Embryonic facial prominence (tissue), 1 donor: ENCODE measurements at regions not wholly inside any gene's neighbourhood (a gene's known extent, or its start where the extent isn't known, plus 50 kb on each side); places are given as distances from the start of the nearest gene placed in this dataset.

ENCODE experiments used
- DNase-seq: peaks from one replicate; pipeline ENCODE4 v3.0.0-alpha.2; 2016; ENCODE audit errors: extremely low spot score

- no peak for DNase-seq
Measured at GRCh38 chr2:76579911-76580310, 869.2 kb upstream of the GCFC2 start.

DNA sequence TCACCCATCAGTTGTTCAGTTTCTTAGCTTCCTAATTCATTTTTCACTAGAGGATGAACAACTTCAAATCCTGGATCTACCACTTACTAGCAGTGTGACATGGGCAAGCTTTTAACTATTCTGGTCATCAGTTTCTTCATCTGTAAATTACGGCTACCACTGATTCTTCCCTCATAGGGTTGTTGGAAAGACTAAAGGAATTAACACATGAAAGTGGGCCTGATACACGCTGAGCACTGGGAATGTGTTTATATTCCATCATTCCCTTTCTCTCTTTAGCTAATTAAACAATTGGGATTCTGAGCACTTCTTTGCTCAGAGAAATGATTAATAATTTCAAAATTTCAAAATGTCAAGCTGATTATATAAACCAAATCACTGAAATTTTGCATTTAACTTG, 862.3 kb upstream of the GCFC2 start:
- no peak for DNase-seq

DNA sequence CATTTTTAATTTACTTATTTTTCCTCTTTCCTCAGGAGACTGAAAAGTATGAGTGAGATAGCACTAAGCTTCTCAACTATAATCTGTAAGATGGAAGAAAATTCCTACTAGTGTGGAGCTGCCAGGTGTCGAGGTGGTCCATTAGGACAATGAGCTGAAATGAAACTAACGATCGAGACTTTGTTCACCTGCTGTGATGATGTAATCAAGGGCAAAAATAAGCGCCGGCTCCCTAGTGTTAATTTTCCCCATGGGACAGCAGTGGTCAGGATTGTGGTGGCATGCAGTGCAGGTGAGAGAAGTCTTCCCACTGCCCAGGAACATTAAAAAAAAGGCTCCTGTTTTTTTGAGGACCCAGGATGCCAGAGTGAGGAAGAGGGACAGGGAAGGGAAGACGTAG, 859.1 kb upstream of the GCFC2 start:
- DNase-seq: no peak

DNA sequence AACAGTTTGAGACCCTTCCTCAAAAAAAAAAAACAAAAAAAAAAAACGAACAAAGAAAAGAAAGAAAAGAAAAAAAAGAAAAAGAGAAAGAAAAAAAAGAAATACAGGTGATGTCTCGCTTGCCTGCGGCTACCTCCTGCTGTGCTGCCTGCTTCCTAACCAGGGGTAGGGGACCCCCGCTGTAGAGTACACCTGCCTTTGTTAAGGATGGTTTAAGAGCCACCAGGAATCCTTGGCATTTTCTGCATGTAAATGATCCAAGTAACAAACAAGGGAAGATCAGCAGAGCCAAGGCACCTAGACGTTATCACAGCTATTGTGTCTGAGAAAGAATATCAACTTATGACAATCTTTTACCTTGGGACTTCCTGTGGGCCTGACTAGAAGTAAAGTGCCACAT, 856.8 kb upstream of the GCFC2 start:
- DNase-seq: no peak

DNA sequence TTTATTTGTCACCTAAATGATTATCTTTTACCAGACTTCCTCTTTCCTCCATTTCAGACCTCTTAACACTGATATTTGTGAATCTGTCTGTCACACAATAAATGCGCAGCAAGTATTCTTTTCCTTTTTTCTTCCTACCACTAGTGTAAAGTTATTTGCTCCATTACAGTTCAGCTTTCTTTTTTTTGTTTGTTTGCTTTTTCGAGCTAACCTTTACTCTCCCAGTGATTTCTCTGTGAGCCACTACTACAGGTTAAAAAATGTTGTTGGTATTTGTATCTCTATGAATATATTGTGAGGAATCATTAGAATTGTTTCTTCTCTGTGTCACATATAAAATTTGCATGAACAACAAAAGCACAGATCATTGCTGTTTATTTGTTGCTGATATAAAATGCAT, 854.0 kb upstream of the GCFC2 start:
- DNase-seq: no peak

DNA sequence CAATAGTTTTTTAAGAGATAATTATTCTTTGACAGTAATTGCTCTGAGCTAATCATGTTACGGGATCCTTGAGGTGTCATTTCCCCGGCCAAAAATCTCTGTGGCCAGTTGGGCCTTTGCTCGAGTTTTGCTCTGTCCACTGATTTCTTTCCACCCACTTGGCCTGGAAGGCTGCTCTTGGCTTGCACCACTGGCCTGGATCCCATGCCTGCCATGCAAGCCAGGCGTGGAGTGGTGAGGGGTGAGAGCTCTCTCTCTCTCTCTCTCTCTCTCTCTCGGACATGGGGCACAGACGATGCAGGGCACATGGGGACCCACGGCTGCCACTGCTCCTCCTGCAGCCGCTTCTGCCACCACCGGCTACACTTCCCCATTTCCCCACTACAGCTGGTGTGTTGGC, 853.0 kb upstream of the GCFC2 start:
- DNase-seq: no peak

DNA sequence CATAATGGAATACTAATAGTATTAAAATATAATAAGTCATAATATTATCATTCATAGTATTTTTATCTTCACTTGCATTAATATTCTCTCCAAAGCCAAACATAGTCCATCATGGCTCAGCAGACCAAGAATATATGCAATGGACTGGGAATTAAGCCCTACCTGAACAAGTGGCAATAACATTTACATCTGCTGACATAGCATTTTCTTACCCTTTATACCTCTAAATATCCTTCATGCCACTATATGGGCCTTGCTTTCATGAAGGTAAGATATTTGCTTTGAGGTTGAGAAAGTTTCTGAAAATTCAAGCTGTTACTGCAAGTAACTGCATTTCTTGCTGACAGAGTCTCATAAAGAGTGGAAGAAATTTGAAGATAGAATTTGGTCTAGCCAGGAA, 847.4 kb upstream of the GCFC2 start:
- DNase-seq: no peak

- no peak for DNase-seq
Measured at GRCh38 chr2:76556018-76556417, 845.3 kb upstream of the GCFC2 start.

- no peak for DNase-seq
Measured at GRCh38 chr2:76546207-76546606, 835.5 kb upstream of the GCFC2 start.

- DNase-seq: no peak
Measured at GRCh38 chr2:76544901-76545300, 834.2 kb upstream of the GCFC2 start.

GRCh38 chr2:76517574-76517909, 806.8 kb upstream of the GCFC2 start:
- no peak for DNase-seq

DNA sequence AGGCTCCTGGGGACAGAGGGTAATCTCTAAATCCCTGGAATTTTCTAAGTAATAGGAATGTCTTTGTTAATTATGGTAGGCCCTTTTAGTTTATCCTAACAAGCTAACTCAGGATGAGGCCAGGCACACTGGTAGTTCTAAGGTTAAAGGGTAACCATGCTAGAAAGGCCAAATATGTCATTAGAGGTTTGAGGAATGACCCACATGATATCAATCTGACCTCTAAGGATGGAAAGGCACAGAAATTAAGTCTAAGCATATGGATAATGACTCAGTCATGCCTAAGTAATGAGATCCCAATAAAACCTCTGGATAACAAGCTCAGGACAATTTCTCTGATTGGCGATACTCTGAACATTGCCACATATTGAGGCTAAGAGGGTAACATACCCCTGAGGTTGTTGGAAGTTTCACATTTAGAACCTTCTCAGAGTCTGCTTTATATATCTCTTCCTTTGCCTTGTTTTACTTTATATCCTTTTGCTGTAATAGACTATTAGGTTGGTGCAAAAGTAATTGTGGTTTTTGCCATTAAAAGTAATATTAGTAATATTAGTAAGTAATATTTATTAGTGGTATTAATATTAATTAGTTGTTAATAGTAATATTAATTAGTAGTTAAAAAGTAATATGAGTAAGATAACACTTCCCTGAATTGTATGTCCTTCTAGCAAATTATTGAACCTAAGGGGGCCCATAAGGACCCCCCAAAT, 806.3 kb upstream of the GCFC2 start:
- DNase-seq: no peak

DNA sequence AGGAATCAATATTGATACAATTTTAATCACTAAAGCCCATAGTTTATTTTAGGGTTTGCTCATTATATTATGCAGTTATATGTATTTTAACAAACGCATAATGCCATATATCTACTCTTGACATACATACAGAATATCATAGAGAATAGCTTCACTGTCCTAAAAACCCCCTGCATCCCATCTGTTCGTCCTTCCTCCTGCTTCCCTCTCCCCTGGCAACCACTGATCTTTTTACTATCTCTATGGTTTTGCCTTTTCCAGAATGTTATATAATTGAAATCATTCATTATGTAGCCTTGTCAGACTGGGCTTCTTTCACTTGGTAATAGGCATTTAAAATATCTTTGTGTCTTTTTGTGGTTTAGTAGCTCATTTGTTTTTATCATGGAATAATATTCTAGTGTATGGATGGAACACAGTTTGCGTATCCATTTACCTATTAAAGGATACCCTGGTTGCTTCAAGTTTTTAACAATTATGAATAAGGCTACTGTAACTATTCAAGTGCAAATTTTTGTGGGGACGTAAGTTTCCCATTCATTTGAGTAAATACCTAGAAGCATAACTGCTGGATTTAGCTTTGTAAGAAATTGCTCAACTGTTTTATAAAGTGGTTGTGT, 801.6 kb upstream of the GCFC2 start:
- DNase-seq: no peak

DNA sequence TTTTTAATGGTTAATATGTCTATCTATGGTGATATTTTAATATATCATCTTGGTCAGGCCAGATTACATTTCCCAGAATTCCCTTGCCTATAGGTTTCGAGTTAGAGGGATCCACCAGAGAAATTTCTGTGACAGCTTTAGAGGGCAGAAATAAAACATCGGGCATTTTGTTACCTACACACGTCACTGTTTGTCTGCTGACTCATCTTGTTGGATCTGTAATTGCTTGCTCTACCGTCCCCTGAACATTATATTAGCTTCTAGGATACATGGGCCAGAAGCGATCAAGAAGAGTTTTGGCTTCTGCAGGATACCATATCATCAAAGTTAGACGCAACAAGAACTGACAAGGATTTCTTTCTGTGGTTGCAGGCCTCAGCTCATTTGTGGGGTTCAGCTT, 795.8 kb upstream of the GCFC2 start:
- no peak for DNase-seq

- no peak for DNase-seq
Measured at GRCh38 chr2:76501641-76502040, 790.9 kb upstream of the GCFC2 start.

DNA sequence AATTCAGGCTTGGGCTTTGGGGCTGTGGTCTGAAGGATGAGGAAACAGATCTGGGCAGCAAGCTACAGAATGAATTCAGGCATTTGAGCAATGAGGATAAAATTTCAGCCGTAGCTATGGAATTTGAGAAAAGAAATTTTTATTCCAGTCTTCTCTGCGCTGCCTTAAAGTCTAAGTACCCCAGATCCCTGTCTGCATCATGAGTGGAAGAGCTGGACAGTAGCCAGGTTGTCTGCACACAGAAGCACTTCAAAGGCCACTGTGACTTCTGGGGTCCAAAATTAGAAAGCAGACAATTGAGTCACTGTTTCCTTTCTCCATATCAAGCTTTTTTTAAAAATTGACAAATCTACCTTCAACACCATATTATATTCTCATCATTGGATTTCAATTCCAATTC, 787.6 kb upstream of the GCFC2 start:
- no peak for DNase-seq

GRCh38 chr2:76491503-76491902, 780.8 kb upstream of the GCFC2 start:
- no peak for DNase-seq

DNA sequence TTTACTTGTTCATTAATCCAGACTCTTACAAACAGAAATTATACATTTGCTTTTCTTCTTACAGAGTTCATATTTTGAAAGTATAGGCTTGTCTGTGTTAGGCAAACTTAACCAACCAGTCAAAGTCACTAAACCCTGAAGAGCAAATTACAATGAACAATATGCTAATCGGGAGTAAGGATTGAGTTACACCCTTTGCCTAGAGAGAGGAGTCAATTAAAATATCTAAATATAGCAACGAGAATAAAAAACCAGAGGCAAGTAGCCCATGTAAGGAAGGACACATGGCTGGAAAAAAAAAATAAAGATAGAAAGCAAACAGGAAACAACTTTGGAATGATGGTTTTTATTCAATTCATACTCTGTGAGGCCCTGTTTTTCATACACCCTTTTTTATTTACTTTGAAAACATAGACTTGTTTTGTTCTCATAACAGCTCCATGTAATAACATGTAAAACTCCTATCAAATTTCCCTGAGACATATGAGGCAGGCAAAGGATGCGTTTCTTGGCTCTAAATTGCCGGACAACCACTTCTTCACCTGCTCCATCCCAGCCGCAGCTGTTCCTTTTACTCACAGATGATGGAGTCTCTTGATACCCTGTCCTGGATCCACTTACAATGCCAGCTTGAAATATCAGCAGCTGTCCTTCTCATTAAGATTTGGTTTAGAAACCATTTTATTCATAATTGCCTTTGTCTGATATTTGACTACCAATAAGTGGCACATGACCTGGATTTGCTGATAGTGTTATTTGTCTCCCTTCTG, 767.7 kb upstream of the GCFC2 start:
- DNase-seq: no peak

DNA sequence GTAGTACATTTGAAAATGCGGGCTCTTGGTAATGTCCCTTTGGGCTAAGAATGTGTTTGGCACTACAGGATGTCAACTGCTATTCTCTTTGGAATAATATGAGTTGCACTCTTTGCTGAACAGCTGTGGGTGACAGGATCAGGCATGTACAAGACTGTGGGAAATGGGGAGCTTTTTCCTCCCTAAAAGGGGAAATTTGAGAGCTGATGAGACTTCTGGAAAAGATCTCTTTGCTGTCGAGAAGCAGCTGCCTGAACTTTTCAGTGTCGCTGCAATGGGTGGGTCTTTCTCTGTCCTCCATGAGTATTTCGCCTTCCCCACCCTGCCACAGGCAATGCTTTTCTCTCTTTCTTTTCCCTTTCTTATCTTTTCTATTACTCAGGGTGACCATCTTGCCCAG, 762.2 kb upstream of the GCFC2 start:
- no peak for DNase-seq

DNA sequence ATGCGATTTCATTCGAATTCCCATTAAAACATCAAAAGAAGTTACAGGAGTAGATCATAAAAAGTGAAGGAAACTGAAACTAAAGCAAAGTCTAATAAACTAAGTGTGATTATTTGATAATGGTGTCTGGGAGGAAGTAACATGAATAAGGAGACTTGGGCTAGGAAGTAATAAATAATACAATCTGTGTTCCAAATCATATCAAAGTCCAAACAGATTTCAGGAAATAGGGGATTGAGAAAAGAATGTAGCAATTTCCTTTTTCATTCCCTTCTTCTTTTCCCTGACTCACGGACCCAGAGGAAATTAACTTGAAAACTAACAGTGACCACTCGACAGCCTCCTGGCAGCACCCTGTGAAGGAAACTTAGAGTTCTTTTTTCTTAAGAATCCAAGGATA, 758.4 kb upstream of the GCFC2 start:
- DNase-seq: no peak

DNA sequence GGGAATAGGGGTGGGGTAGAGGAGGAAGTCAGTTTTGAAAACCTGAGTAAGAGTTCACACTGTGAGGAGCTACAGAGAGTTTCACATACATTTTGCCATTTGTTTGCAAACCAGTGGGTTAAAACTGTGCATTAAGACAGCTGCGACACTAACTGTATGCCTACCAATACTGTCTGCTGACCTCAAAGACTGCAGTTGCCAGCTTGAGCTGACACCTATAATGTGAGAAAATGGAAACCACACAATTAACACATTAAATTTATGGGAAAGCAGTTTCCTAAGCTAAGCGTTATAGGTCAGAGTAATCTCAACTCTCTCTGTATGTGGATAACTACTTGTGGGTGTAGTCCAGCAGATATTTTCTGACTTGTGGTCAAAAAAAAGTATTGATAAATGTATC, 756.6 kb upstream of the GCFC2 start:
- no peak for DNase-seq

- DNase-seq: no peak
Measured at GRCh38 chr2:76464310-76464709, 753.6 kb upstream of the GCFC2 start.

- no peak for DNase-seq
Measured at GRCh38 chr2:76461431-76461830, 750.7 kb upstream of the GCFC2 start.
